Prostate gland (tissue), 2 donors: ENCODE measurements at regions not wholly inside any gene's neighbourhood (a gene's known extent, or its start where the extent isn't known, plus 50 kb on each side); places are given as distances from the start of the nearest gene placed in this dataset.

ENCODE experiments used
- POLR2A ChIP-seq: fragments of 450-650 bp; IDR thresholded peaks from one replicate; pipeline ENCODE4 v1.6.1; 2016; ENCODE audit warnings: antibody characterized with exemption, mild to moderate bottlenecking
- POLR2AphosphoS5 ChIP-seq: sonication (generic); formaldehyde crosslinking; IDR thresholded peaks from one replicate; pipeline ENCODE4 v1.6.1; 2017; ENCODE audit warnings: antibody characterized with exemption
- TF ChIP-seq, protein P1 (sequence below), 4 experiments: fragments of 200-600 bp in 2 of 4; fragments of 450-650 bp in 2 of 4; sonication (generic) in 2 of 4; IDR thresholded peaks; 1 replicate in 3 of 4; 2 replicates in 1 of 4; pipeline ENCODE4 v1.5.1; 2016 to 2019; ENCODE audit warnings: antibody characterized with exemption in 4 of 4, mild to moderate bottlenecking in 2 of 4, moderate library complexity in 2 of 4

- TF ChIP-seq, protein P1, sequence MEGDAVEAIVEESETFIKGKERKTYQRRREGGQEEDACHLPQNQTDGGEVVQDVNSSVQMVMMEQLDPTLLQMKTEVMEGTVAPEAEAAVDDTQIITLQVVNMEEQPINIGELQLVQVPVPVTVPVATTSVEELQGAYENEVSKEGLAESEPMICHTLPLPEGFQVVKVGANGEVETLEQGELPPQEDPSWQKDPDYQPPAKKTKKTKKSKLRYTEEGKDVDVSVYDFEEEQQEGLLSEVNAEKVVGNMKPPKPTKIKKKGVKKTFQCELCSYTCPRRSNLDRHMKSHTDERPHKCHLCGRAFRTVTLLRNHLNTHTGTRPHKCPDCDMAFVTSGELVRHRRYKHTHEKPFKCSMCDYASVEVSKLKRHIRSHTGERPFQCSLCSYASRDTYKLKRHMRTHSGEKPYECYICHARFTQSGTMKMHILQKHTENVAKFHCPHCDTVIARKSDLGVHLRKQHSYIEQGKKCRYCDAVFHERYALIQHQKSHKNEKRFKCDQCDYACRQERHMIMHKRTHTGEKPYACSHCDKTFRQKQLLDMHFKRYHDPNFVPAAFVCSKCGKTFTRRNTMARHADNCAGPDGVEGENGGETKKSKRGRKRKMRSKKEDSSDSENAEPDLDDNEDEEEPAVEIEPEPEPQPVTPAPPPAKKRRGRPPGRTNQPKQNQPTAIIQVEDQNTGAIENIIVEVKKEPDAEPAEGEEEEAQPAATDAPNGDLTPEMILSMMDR (IDR thresholded peaks at IDR 0.05) = no peak
- TF ChIP-seq POLR2AphosphoS5 = no peak
- no peak for TF ChIP-seq POLR2A
Measured at GRCh38 chr11:10943968-10944367, 86.1 kb upstream of the ZBED5 start.
